ENCODE measurements at regions not wholly inside any gene's neighbourhood (a gene's known extent, or its start where the extent isn't known, plus 50 kb on each side); places are given as distances from the start of the nearest gene placed in this dataset.

DNA sequence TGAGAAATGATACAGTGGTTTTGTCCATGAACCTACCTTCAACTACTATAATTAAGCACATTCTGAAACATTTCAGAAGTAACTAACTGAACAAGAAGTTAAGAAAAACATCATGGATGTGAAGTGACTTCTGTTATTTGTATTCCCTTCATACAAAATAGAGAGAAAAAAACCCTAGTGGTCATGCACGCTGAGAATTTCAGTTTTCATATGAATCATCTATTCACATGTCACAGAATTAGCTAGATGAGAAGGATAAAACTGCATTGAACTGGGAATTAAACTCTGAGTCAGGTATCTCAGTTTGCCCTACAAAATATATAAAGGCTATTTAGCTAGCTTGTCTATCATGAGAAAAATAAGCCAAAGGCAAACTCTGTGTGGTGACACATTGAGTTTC, 451.8 kb upstream of the FTMT start:
- no peak for DNase-seq (ENCODE audit: low spot score)
- no peak overlapping the region for H3K4me3 ChIP-seq
- H3K27ac ChIP-seq = no peak overlapping the region
- TF ChIP-seq, protein P1, sequence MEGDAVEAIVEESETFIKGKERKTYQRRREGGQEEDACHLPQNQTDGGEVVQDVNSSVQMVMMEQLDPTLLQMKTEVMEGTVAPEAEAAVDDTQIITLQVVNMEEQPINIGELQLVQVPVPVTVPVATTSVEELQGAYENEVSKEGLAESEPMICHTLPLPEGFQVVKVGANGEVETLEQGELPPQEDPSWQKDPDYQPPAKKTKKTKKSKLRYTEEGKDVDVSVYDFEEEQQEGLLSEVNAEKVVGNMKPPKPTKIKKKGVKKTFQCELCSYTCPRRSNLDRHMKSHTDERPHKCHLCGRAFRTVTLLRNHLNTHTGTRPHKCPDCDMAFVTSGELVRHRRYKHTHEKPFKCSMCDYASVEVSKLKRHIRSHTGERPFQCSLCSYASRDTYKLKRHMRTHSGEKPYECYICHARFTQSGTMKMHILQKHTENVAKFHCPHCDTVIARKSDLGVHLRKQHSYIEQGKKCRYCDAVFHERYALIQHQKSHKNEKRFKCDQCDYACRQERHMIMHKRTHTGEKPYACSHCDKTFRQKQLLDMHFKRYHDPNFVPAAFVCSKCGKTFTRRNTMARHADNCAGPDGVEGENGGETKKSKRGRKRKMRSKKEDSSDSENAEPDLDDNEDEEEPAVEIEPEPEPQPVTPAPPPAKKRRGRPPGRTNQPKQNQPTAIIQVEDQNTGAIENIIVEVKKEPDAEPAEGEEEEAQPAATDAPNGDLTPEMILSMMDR (IDR thresholded peaks at IDR 0.05) = no peak

DNA sequence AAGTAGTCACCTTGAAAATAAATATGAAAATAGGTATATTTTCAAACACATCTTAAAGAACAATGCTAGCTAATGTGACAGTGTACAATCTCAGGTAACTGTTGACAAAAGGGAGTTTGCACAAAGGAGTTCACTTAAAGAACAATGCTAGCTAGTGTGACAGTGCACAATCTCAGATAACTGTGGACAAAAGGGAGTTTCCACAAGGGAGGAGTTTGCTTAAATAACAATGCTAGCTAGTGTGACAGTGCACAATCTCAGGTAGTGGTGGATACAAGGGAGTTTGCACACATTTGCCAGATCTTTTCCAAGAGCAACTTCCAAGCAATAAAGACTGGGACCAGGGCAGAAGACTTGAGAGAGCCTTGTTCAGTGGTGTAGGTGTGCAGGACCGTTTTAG, 442.9 kb upstream of the FTMT start:
- no peak for DNase-seq (ENCODE audit: low spot score)
- no peak overlapping the region for H3K27ac ChIP-seq
- TF ChIP-seq, protein P1 (IDR thresholded peaks at IDR 0.05) = no peak
- H3K4me3 ChIP-seq = no peak overlapping the region

DNA sequence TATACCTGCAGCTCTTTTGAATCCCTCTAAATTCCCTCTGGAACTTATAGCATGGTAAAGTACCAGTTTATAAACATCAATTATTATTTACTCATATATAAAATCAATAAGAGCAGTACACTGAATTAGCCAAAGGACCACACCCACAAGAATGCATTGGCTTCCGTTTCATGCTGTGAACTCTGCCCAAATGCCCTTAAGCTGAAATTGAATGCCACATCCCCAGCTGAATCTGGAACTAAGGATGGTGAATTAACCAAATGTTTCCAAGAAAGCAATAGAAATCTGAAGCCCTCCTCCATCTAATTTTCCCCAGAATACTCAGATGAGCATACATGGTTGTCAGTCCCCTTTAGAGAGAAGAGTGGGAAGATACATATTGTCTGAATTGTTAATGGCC, 436.4 kb upstream of the FTMT start:
- DNase-seq (ENCODE audit: low spot score) = no peak
- Histone ChIP-seq H3K27ac (no peak overlapping the region), H3K4me3 (no peak overlapping the region)
- TF ChIP-seq, protein P1 (IDR thresholded peaks at IDR 0.05) = no peak

DNA sequence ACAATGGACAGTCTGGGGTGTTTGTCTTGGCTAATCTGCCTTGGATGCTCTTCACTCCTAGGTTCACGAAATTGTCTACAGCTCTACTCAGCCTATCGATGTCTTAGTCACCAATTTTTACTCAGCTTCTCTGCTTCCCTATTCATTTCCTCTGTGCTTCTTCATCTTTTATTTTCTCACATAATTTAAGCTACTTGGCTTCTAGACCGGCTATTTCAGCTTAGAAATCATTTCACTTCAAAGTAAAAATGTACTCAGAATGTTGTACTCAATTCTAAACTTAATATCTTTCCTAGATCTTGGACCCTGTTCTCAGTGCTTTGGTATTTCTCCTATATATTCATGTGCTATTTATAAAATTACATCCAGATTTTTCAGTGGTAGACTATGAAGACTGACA, 430.0 kb upstream of the FTMT start:
- TF ChIP-seq, protein P1 (IDR thresholded peaks at IDR 0.05) = no peak
- Histone ChIP-seq H3K4me3 (no peak overlapping the region), H3K27ac (no peak overlapping the region)
- no peak for DNase-seq (ENCODE audit: low spot score)

DNA sequence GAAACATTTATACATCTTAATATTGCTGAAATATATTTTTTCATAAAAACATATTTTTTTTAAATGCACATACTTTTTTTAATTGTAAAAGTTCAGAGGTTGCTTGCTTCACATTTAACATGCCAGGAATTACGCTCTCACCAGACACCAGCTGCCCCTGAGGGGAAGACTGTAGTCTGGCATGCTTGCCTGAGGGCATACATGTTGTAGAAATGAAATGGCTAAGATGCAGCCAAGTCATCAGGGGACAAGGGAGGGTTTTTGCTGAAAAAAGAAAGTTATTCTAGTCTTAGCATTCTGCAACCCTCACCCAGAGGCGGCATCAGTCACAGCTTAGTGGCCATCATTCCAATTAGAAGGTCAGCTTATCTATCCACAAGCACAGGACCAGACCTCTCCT, 426.7 kb upstream of the FTMT start:
- DNase-seq (ENCODE audit: low spot score) = no peak
- no peak overlapping the region for H3K4me3 ChIP-seq
- no peak overlapping the region for H3K27ac ChIP-seq
- TF ChIP-seq, protein P1 (IDR thresholded peaks at IDR 0.05) = no peak

DNA sequence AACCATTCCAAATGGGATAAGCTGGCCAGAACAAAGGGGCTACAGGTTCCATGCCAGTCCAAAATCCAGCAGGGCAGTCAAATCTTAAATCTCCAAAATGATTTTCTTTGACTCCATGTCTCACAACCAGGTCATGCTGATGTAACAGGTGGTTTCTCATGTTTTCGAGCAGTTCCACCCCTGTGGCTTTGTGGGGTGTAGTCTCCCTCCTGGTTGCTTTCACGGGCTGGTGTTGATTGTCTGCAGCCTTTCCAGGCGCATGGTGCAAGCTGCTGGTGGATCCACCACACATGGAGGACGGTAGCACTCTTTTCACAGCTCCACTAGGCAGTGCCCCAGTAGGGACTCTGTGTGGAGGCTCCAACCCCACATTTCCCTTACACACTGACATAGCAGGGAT, 425.5 kb upstream of the FTMT start:
- Histone ChIP-seq H3K27ac (no peak overlapping the region), H3K4me3 (no peak overlapping the region)
- no peak for DNase-seq (ENCODE audit: low spot score)
- TF ChIP-seq, protein P1 (IDR thresholded peaks at IDR 0.05) = no peak

DNA sequence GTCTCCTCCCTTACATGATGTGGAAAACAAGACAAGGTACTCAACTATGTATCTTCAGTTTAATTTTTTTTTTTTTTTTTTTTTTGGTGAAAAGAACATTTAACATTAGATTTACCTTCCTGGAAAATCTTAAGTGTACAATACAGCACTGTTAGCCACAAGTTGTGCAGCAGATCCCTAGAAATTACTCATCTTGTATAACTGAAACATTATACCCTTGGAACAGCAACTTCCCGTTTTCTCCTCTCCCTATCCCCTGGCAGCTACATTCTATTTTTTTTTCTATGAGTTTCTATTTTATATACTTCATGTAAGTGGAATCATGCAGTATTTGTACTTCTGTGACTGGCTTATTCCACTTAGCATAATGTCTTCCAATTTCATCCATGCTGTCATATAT, 421.9 kb upstream of the FTMT start:
- no peak overlapping the region for H3K27ac ChIP-seq
- no peak for DNase-seq (ENCODE audit: low spot score)
- TF ChIP-seq, protein P1 (IDR thresholded peaks at IDR 0.05) = no peak
- no peak overlapping the region for H3K4me3 ChIP-seq
